ENCODE measurements at regions not wholly inside any gene's neighbourhood (a gene's known extent, or its start where the extent isn't known, plus 50 kb on each side); places are given as distances from the start of the nearest gene placed in this dataset.
"Not testable (repeated sequence)": the region's sequence is repeated elsewhere in the genome, so short reads cannot be mapped to it uniquely, and the experiment has no call there.

DNA sequence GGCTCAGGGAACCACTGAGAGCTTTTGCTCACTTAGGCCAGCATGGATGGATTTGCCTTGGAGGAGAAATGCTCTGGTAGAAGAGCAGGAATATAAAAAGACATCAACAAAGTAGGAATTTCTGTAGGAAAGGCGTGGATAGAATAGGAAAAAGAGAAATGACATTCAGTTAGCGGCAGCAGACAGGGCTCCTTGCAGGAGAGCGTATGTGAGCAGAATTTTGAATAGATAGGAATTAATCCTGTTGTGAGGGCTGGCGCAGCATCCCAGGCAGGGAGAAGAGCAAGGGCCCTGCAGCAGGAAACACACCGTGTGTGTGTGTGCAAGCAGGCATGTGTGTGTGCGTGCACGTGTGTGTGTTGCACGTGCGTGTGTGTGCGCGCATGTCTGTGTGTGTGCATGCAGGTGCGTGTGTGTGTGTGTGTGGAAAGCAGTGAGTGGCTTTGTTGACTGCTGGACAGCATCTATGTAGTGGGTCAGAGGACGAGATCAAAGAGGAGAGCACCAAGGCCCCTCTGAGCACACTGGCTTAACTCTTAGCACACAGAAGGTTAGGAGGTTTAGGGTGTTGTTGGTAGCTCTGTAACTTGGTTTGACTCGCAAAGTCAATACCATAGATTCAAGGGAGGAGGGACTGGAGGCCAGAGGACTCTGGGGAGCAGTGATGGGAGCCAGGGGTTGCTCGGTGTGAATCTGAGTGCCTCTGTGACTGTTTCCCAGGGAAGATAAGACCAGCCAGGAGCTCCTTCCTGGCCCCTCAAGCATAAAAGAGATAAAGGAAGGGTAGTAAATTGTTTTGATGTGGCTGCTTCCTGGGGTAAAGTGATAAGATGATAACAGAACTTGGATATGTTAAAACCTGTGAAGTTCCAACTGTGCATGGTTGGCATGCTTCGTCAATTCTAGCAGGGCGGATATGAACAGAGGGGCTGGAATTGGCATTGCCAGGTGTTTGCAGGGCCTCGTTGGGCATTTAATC, 639.5 kb downstream of the NR2F2 start:
- Mint-ChIP-seq H3K27ac (no peak overlapping the region), H3K27me3 (no peaks in the 10 kb centered on the region), H3K9me3 (peaks cover 2 to 23% (median 9%) of the 10 kb centered on the region in 7 donors), H3K36me3 (no peaks in the 10 kb centered on the region), H3K4me1 (no peaks in the 10 kb centered on the region), H3K4me3 (no peak overlapping the region)
- ATAC-seq (ENCODE audit: low read depth in 2 of 2), result no peak
- no peak for DNase-seq

DNA sequence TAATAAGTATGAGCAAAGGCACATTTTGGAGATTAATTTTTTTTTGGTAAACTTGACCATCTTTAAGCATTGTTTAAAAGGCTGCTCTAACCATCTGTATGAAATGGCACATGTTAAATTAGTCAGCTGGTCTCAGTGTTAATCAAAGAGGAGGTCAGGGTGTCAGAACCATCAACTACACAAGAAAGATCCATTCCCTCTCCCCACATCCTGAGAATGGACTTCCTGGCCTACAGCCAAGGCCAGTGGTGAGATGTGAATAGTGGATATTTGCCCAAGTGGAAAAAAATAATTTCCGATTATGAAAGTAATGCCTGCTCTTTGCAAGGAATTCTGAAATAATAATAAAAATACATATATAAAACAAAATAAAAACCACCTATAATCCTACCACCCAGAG, 641.7 kb downstream of the NR2F2 start:
- Mint-ChIP-seq H3K27ac (no peak overlapping the region), H3K4me1 (no peaks in the 10 kb centered on the region), H3K36me3 (no peaks in the 10 kb centered on the region), H3K27me3 (no peaks in the 10 kb centered on the region), H3K9me3 (peaks cover 2 to 23% (median 5%) of the 10 kb centered on the region in 7 donors), H3K4me3 (no peak overlapping the region)
- DNase-seq, result no peak
- ATAC-seq (ENCODE audit: low read depth in 2 of 2), result no peak

DNA sequence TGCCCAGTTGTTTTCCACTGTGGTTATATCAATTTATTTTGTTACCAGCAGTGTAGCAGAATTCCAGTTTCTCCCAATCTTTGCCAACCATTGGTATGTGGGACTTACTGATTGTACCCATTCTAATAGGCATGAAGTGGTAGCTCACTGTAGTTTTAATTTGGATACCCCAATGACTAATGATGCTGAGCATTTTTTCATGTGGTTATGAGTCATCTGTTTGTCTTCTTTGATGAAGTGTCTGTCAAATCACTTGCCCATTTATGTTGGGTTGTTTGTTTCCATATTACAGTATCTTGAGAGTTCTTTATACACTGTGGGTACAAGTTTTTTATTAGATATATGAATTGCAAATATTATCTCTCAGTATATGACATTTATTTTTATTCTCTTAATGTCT, 644.3 kb downstream of the NR2F2 start:
- ATAC-seq (ENCODE audit: low read depth in 2 of 2) (no peak), DNase-seq (no peak)
- H3K4me3 Mint-ChIP-seq, result no peak overlapping the region
- no peak overlapping the region for H3K27ac Mint-ChIP-seq
- H3K27me3 Mint-ChIP-seq, result no peaks in the 10 kb centered on the region
- H3K9me3 Mint-ChIP-seq, result peaks cover 0 to 12% (median 2%) of the 10 kb centered on the region in 7 donors
- no peaks in the 10 kb centered on the region for H3K4me1 Mint-ChIP-seq
- H3K36me3 Mint-ChIP-seq, result no peaks in the 10 kb centered on the region

DNA sequence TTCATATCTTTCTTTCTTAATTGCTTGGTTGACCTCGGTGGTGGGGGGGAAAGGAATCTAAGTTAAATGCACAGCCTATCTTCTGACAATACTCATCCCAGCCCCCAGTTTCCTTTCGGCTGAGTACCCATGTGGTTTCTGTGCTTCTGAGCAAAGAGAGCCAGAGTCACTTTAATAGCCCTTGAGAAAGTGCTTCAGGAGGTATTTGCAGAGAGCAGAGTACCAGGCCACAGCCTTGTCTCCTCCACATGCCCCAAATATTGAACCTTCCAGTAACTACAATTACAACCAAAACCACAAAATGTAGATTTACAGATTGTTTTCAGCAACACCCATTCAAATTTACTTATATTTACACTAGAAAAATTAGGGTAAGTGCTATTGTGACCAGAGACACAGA, 647.4 kb downstream of the NR2F2 start:
- DNase-seq, result no peak
- Mint-ChIP-seq H3K9me3 (peaks cover 0 to 5% (median 0%) of the 10 kb centered on the region in 7 donors), H3K27me3 (no peaks in the 10 kb centered on the region), H3K27ac (no peak overlapping the region), H3K4me3 (no peak overlapping the region), H3K4me1 (no peaks in the 10 kb centered on the region), H3K36me3 (no peaks in the 10 kb centered on the region)
- ATAC-seq (ENCODE audit: low read depth in 2 of 2), result no peak

DNA sequence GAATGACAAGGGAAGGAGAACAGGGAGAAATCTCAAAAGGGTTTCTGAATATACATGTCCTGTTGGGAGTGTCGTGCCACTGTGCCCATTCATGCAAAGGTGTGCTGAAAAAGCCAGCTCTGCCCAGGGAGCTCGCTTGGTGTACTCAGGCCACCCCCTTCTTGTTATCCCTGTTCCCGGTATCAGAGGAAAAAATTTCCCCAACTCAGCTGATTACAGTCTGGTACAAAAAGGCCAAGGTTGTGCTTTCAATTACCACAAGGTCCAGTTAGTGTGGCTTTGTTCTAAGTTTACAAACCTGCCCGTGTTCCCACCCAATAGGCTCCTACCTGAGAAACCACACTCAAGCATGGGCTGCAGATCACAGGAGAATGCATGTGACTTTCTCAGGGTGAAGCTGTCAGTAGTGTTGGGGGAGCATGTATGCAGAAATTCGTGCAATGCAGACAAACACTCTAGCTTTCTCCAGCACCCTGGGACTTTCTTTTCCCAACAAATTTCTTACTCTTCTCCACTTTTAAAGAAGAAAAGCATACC, 648.5 kb downstream of the NR2F2 start:
- Mint-ChIP-seq H3K27ac (no peak overlapping the region), H3K27me3 (no peaks in the 10 kb centered on the region), H3K36me3 (no peaks in the 10 kb centered on the region), H3K9me3 (peaks cover 0 to 3% (median 0%) of the 10 kb centered on the region in 7 donors), H3K4me3 (no peak overlapping the region), H3K4me1 (no peaks in the 10 kb centered on the region)
- no peak for DNase-seq
- no peak for ATAC-seq (ENCODE audit: low read depth in 2 of 2)

DNA sequence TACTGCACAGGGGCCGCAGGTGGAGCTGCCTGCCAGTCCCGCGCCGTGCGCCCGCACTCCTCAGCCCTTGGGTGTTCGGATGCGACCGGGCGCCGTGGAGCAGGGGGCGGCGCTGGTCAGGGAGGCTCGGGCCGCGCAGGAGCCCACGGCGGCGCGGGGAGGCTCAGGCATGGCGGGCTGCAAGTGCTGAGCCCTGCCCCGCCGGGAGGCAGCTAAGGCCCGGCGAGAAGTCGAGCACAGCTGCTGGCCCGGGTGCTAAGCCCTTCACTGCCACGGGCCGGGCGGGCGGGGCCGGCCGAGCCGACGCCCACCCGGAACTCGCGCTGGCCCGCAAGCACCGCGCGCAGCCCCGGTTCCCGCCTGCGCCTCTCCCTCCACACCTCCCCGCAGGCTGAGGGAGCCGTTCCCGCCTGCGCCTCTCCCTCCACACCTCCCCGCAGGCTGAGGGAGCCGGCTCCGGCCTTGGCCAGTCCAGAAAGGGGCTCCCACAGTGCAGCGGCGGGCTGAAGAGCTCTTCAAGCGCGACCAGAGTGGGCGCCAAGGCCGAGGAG, 653.7 kb downstream of the NR2F2 start:
- DNase-seq; ATAC-seq (ENCODE audit: low read depth in 2 of 2); H3K36me3 Mint-ChIP-seq; H3K27me3 Mint-ChIP-seq; H3K4me3 Mint-ChIP-seq; H3K4me1 Mint-ChIP-seq; H3K27ac Mint-ChIP-seq: not testable (repeated sequence)
- H3K9me3 Mint-ChIP-seq, result peaks cover 0 to 24% (median 7%) of the 10 kb centered on the region in 7 donors

DNA sequence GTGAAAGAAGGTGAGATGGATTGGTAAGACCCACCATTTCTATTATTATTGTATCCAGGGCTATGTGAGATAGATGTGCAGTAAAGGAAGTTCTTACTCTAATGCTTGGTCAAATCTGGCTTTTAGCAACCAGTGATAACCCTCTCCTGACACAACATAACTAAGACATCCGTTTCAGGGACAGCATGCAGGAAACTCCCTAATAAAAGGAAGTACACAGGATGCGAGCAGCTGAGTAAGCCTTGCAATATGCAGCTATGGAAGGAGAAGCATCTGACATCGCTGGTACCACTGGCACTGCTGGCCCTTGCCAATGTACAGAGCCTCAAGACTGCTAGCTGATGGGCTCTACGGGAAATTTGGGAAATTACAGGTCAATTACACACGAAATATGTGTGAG, 662.3 kb downstream of the NR2F2 start:
- Mint-ChIP-seq H3K4me1 (no peaks in the 10 kb centered on the region), H3K27ac (no peak overlapping the region), H3K9me3 (peaks cover 2 to 21% (median 8%) of the 10 kb centered on the region in 7 donors), H3K36me3 (no peaks in the 10 kb centered on the region), H3K27me3 (no peaks in the 10 kb centered on the region), H3K4me3 (no peak overlapping the region)
- ATAC-seq (ENCODE audit: low read depth in 2 of 2) (no peak), DNase-seq (no peak)

DNA sequence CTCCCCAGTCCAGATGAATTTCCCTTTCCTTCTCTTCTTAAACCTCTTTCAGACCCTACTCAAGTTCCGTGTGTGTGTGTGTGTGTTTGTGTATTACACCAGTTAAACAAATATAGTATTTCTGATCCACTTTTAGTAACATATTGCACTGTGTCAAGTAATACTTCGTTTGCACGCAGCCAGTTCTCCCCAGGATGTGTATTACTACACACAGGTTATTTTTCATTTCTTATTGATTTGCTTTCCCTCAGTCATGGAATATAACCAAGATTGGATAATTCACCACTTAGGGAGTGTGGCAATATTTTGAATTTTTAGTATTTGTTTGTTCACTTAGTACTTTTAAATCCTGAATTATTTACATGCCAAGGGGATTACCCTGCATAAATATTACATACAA, 667.0 kb downstream of the NR2F2 start:
- H3K4me3 Mint-ChIP-seq, result no peak overlapping the region
- no peak overlapping the region for H3K27ac Mint-ChIP-seq
- DNase-seq (no peak), ATAC-seq (ENCODE audit: low read depth in 2 of 2) (no peak)
- no peaks in the 10 kb centered on the region for H3K36me3 Mint-ChIP-seq
- H3K27me3 Mint-ChIP-seq, result no peaks in the 10 kb centered on the region
- H3K4me1 Mint-ChIP-seq, result no peaks in the 10 kb centered on the region
- H3K9me3 Mint-ChIP-seq, result peaks cover 0 to 10% (median 2%) of the 10 kb centered on the region in 7 donors

DNA sequence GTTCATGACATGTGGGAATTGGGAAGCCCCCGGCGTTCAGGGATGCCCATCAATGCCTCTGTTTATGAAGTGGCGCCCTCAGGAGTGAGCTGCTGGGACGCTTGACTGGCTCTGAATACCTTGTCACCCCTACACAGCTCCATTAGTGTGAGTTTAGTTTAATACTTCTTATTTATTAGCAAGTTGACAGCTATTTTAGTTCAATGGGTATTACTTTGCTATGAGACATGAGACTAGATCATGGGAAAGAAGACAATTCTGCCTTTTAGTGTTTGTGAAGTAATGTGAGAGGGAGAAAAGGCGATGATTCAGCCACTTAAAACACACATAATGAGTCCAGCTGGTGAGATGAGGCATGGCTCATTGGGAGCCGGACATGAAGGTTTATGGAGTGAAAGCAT, 678.5 kb downstream of the NR2F2 start:
- no peak overlapping the region for H3K4me3 Mint-ChIP-seq
- DNase-seq (no peak), ATAC-seq (ENCODE audit: low read depth in 2 of 2) (no peak)
- no peaks in the 10 kb centered on the region for H3K36me3 Mint-ChIP-seq
- peaks cover 0 to 8% (median 0%) of the 10 kb centered on the region in 7 donors for H3K9me3 Mint-ChIP-seq
- H3K27ac Mint-ChIP-seq, result no peak overlapping the region
- H3K27me3 Mint-ChIP-seq, result no peaks in the 10 kb centered on the region
- H3K4me1 Mint-ChIP-seq, result no peaks in the 10 kb centered on the region

DNA sequence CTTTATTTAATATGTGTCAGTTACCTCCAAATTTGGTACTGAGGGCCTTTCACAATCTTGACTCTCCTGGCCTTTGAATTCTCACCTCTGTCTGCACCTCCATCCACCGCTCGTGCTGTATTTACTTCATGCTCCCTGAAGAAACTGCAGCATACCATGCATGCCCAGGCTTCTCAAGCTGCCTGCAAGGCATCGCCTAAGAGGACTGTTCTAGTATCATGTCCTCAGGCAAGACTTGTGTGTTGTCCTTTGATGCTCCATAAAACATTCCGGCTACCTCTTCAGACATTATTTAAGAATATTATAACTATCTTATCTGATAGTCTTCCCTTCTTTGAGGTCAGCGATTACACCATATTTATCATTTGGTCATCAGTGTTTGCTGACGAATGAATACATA, 682.5 kb downstream of the NR2F2 start:
- Mint-ChIP-seq H3K27me3 (no peaks in the 10 kb centered on the region), H3K4me3 (no peak overlapping the region), H3K9me3 (peaks cover 0 to 10% (median 4%) of the 10 kb centered on the region in 7 donors), H3K4me1 (no peaks in the 10 kb centered on the region), H3K36me3 (no peaks in the 10 kb centered on the region), H3K27ac (no peak overlapping the region)
- DNase-seq (no peak), ATAC-seq (ENCODE audit: low read depth in 2 of 2) (no peak)

DNA sequence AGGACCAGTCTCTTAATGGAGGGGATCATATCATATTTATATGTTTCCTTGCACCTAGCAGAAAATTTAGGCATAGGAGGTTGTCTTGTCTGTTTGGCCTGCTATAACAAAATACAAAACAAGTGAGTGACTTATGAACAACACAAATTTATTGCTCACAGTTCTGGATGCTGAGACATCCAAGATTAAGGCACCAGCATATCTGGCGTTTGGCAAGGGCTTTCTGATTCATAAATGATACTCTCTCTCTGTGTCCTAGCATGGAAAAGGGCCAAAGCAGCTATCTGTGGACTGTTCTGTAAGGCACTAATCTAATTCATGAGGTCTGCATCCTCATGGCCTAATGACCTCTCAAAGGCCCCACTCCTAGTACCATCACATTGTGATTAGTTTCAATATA, 683.0 kb downstream of the NR2F2 start:
- H3K27ac Mint-ChIP-seq, result no peak overlapping the region
- H3K27me3 Mint-ChIP-seq, result no peaks in the 10 kb centered on the region
- no peak for DNase-seq
- no peak overlapping the region for H3K4me3 Mint-ChIP-seq
- peaks cover 0 to 10% (median 4%) of the 10 kb centered on the region in 7 donors for H3K9me3 Mint-ChIP-seq
- no peaks in the 10 kb centered on the region for H3K36me3 Mint-ChIP-seq
- no peak for ATAC-seq (ENCODE audit: low read depth in 2 of 2)
- H3K4me1 Mint-ChIP-seq, result no peaks in the 10 kb centered on the region

DNA sequence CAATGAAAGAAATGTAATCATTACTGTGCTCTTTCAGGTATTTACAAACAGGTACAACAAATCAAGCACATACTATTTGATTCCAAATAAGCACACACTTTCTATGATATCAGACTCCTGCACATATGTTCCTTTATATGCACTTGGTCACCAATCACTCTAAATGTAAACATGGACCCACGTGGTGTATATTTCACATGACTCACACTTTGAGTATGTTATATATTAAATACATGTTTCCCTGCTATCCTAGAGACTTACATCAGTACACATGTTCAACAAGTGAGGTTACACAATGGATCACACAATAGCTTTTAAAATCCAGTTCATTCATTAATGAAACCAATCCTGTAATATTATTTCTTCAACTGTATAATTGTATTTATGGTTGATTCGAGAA, 683.5 kb downstream of the NR2F2 start:
- Mint-ChIP-seq H3K27me3 (no peaks in the 10 kb centered on the region), H3K4me3 (no peak overlapping the region), H3K9me3 (peaks cover 0 to 10% (median 4%) of the 10 kb centered on the region in 7 donors), H3K27ac (no peak overlapping the region), H3K4me1 (no peaks in the 10 kb centered on the region), H3K36me3 (no peaks in the 10 kb centered on the region)
- DNase-seq, result no peak
- no peak for ATAC-seq (ENCODE audit: low read depth in 2 of 2)

DNA sequence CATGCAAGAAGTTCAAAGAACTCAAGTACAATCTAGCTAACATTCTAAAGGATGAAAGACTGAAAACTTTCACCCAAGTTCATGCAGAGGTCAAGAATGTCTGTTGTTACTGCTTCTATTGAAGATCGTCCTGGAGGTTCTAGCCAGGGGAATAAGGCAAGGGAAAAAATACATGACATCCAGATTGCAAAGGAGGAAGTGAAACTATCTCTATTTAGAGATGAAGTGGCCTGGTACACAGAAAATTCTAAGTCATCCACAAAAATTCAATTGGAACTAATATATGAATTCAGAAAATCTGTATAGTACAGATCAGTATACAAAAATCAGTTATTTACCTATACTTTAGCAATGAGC, 693.0 kb downstream of the NR2F2 start:
- Mint-ChIP-seq H3K36me3 (no peaks in the 10 kb centered on the region), H3K27ac (no peak overlapping the region), H3K4me1 (no peaks in the 10 kb centered on the region), H3K4me3 (no peak overlapping the region), H3K27me3 (no peaks in the 10 kb centered on the region), H3K9me3 (peaks cover 0 to 9% (median 2%) of the 10 kb centered on the region in 7 donors)
- no peak for ATAC-seq (ENCODE audit: low read depth in 2 of 2)
- no peak for DNase-seq

DNA sequence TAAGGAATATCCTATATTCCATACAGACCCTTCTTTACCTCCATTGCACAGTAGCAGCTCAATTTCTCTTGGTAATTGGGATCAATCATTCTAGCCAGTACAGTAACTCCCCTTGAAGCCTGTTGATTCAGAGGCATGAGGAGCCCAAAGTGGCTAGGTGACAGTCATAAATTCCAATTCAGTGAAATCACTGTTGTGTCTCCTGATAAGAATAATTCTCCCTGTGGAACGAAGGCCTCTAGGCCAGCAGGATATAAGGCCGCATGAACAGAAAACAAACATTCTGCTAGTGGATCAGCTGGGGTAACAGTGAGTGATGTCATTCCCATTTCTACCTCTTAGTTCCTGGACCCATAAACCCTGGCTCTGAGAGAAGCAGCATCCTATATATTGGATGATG, 696.3 kb downstream of the NR2F2 start:
- no peaks in the 10 kb centered on the region for H3K27me3 Mint-ChIP-seq
- H3K4me3 Mint-ChIP-seq, result no peak overlapping the region
- DNase-seq (no peak), ATAC-seq (ENCODE audit: low read depth in 2 of 2) (no peak)
- no peak overlapping the region for H3K27ac Mint-ChIP-seq
- peaks cover 0 to 13% (median 6%) of the 10 kb centered on the region in 7 donors for H3K9me3 Mint-ChIP-seq
- no peaks in the 10 kb centered on the region for H3K4me1 Mint-ChIP-seq
- no peaks in the 10 kb centered on the region for H3K36me3 Mint-ChIP-seq

All from naive B cell (primary cell).